Neural cell (in vitro differentiated cells): ENCODE measurements at regions not wholly inside any gene's neighbourhood (a gene's known extent, or its start where the extent isn't known, plus 50 kb on each side); places are given as distances from the start of the nearest gene placed in this dataset.

Source experiments
- H2AFZ ChIP-seq: fragments of 200-600, 300-800 bp; sonication (generic), shearing (Covaris generic); 2 replicates; pipeline ENCODE4 v1.6.0; 2014; ENCODE audit warnings: low read depth, mild to moderate bottlenecking, antibody characterized with exemption, low read length, moderate library complexity
- H3F3A ChIP-seq: fragments of 200-600 bp; shearing (Covaris generic); 2 replicates; pipeline ENCODE4 v1.6.1; 2016; ENCODE audit warnings: mild to moderate bottlenecking, moderate library complexity, mixed read lengths, antibody characterized with exemption, low read length; ENCODE audit not compliant: insufficient read depth, poor library complexity, severe bottlenecking
- H3K27ac ChIP-seq: fragments of 200-600, 300-800 bp; sonication (generic), shearing (Covaris generic); 2 replicates; pipeline ENCODE4 v1.5.1; 2014; ENCODE audit warnings: mild to moderate bottlenecking, low read length, moderate library complexity
- H3K27me3 ChIP-seq: fragments of 300-800, 200-600 bp; sonication (generic), shearing (Covaris generic); 2 replicates; pipeline ENCODE4 v1.6.0; 2014; ENCODE audit warnings: mild to moderate bottlenecking, low read depth, low read length, moderate library complexity; ENCODE audit not compliant: insufficient read depth
- H3K36me3 ChIP-seq: fragments of 300-800, 200-600 bp; sonication (generic), shearing (Covaris generic); 2 replicates; pipeline ENCODE4 v1.5.1; 2014; ENCODE audit warnings: mild to moderate bottlenecking, antibody characterized with exemption, low read length, moderate library complexity; ENCODE audit not compliant: insufficient read depth
- H3K4me2 ChIP-seq: fragments of 300-800, 200-600 bp; sonication (generic), shearing (Covaris generic); 2 replicates; pipeline ENCODE4 v1.6.0; 2014; ENCODE audit warnings: mild to moderate bottlenecking, low read length
- H3K4me3 ChIP-seq: fragments of 300-800, 200-600 bp; sonication (generic), shearing (Covaris generic); 2 replicates; pipeline ENCODE4 v1.5.1; 2014; ENCODE audit warnings: mild to moderate bottlenecking, low read length, moderate library complexity
- H3K79me2 ChIP-seq: fragments of 200-600 bp; shearing (Covaris generic); replicated peaks from 2 replicates; pipeline ENCODE4 v1.6.0; 2014; ENCODE audit warnings: mild to moderate bottlenecking, low read length, moderate library complexity; ENCODE audit not compliant: insufficient read depth
- H3K9ac ChIP-seq: fragments of 300-800, 200-600 bp; sonication (generic), shearing (Covaris generic); 2 replicates; pipeline ENCODE4 v1.6.1; 2016; ENCODE audit warnings: mild to moderate bottlenecking, low read length, mixed read lengths
- H3K9me2 ChIP-seq: fragments of 200-600 bp; shearing (Covaris generic); 2 replicates; pipeline ENCODE4 v1.6.1; 2016; ENCODE audit warnings: mild to moderate bottlenecking, low read length, mixed read lengths; ENCODE audit not compliant: insufficient read depth
- H3K9me3 ChIP-seq: fragments of 200-600, 300-800 bp; sonication (generic), shearing (Covaris generic); 2 replicates; pipeline ENCODE4 v1.6.1; 2016; ENCODE audit warnings: mild to moderate bottlenecking, mixed run types, low read length, moderate library complexity, mixed read lengths
- H4K20me1 ChIP-seq: fragments of 200-600 bp; shearing (Covaris generic); 2 replicates; pipeline ENCODE4 v1.6.1; 2016; ENCODE audit warnings: mild to moderate bottlenecking, mixed run types; ENCODE audit not compliant: insufficient read depth
- CTCF ChIP-seq: fragments of 450-650 bp; IDR thresholded peaks from 2 replicates; pipeline ENCODE4 v1.5.1; 2014; ENCODE audit warnings: antibody characterized with exemption, mild to moderate bottlenecking, moderate library complexity; ENCODE audit not compliant: poor library complexity, severe bottlenecking
- EP300 ChIP-seq: fragments of 450-650 bp; conservative IDR thresholded peaks from 2 replicates; pipeline ENCODE4 v1.6.1; 2014; ENCODE audit warnings: antibody characterized with exemption, mild to moderate bottlenecking, moderate library complexity; ENCODE audit not compliant: poor library complexity, severe bottlenecking
- EZH2 ChIP-seq: fragments of 200-600, 300-800 bp; shearing (Covaris generic), sonication (generic); IDR thresholded peaks from 2 replicates; pipeline ENCODE4 v1.6.1; 2014; ENCODE audit warnings: antibody characterized with exemption, low read length, borderline replicate concordance, mild to moderate bottlenecking; ENCODE audit not compliant: insufficient read depth, poor library complexity, severe bottlenecking
- MXI1 ChIP-seq: fragments of 450-650 bp; conservative IDR thresholded peaks from 2 replicates; pipeline ENCODE4 v1.6.1; 2014; ENCODE audit warnings: antibody characterized with exemption, mild to moderate bottlenecking; ENCODE audit not compliant: poor library complexity, severe bottlenecking
- POLR2AphosphoS5 ChIP-seq: IDR thresholded peaks from 2 replicates; pipeline ENCODE4 v1.6.1; 2012
- RAD21 ChIP-seq: fragments of 450-650 bp; conservative IDR thresholded peaks from 2 replicates; pipeline ENCODE4 v1.6.1; 2014; ENCODE audit warnings: antibody characterized with exemption, mild to moderate bottlenecking, moderate library complexity
- REST ChIP-seq: IDR thresholded peaks from 2 replicates; pipeline ENCODE4 v1.6.1; 2012; ENCODE audit warnings: borderline replicate concordance
- SMC3 ChIP-seq: fragments of 450-650 bp; conservative IDR thresholded peaks from 2 replicates; pipeline ENCODE4 v1.6.1; 2014; ENCODE audit warnings: antibody characterized with exemption, mild to moderate bottlenecking, moderate library complexity; ENCODE audit not compliant: poor library complexity
- TAF1 ChIP-seq: IDR thresholded peaks from 2 replicates; pipeline ENCODE4 v1.6.1; 2012; ENCODE audit warnings: low read depth

DNA sequence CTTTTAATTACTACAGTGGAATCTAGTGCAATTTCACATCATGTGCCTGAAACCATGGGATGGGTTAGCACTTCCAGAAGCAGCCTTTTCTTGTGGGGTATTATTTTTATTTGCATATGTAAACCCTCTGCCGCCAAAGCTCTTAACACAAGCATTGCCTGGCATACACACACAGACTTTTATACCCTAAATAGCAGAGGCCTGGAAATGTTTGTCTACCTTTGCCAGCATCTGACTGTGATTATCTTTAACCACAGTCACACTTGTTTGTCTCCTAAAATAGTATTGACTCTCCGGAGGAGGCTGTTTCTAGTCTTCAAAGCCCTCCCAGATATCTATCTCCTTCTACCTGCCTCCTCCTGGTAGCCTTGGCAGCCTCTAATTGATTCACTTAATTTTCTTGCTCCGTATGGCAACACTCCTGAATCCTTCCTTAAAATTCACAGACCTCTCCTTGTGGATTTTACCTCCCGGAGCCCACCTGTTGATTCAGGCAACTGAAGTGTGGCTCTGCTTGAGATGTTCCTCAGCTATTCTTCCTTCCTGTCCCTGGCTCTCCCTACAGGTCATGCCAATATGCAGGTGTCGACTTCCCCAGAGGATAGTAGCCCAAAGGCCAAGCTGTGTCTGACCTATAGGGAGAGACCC lies 127.1 kb upstream of the UMPS start:
- Histone ChIP-seq H3K36me3 (no peaks in the 10 kb centered on the region), H3K27ac (no peak overlapping the region), H3F3A (no peaks in the 10 kb centered on the region), H4K20me1 (no peaks in the 10 kb centered on the region), H3K4me3 (no peak overlapping the region), H2AFZ (no peak overlapping the region), H3K9me3 (no peaks in the 10 kb centered on the region), H3K4me2 (no peak overlapping the region), H3K79me2 (no peaks in the 10 kb centered on the region), H3K9ac (no peak overlapping the region), H3K27me3 (no peaks in the 10 kb centered on the region), H3K9me2 (no peaks in the 10 kb centered on the region)
- TF ChIP-seq SMC3 (no peak), POLR2AphosphoS5 (no peak), REST (no peak), EZH2 (no peak), CTCF (no peak), EP300 (no peak), RAD21 (no peak), TAF1 (no peak), MXI1 (no peak)

GRCh38 chr3:124605781-124606579 lies 124.3 kb upstream of the UMPS start:
- Histone ChIP-seq H3F3A (no peaks in the 10 kb centered on the region), H3K36me3 (no peaks in the 10 kb centered on the region), H3K4me3 (no peak overlapping the region), H3K9me3 (no peaks in the 10 kb centered on the region), H3K4me2 (no peak overlapping the region), H4K20me1 (no peaks in the 10 kb centered on the region), H3K79me2 (no peaks in the 10 kb centered on the region), H2AFZ (no peak overlapping the region), H3K9ac (no peak overlapping the region), H3K9me2 (no peaks in the 10 kb centered on the region), H3K27me3 (no peaks in the 10 kb centered on the region), H3K27ac (no peak overlapping the region)
- TF ChIP-seq RAD21 (no peak), CTCF (no peak), REST (no peak), EZH2 (no peak), TAF1 (no peak), MXI1 (no peak)
